Fibroblast of skin of right quadriceps (primary cell): ENCODE measurements at regions not wholly inside any gene's neighbourhood (a gene's known extent, or its start where the extent isn't known, plus 50 kb on each side); places are given as distances from the start of the nearest gene placed in this dataset.

Experiments
- DNase-seq: peaks from one replicate; pipeline ENCODE4 v3.0.0-alpha.2; 2013

DNA sequence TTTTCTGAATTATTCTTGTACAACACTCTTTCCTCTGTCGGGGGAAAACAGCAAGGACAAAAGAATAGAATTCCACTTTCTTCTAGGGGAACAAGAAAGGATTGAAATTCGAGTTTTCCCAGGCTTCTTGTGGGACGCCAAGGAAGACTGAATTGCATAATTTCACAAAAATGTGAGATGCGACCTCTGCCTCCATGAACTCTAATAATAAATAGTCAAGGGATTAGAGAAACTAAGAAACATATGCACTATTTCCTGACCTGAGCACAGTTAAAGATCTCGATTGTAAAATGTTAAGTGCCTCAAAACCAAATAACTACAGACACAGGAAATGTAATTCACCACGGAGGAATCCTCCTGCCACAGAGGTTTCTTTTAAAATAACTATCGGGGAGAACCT lies 117.3 kb upstream of the MARK1 start:
- DNase-seq = peak; percentile 76

DNA sequence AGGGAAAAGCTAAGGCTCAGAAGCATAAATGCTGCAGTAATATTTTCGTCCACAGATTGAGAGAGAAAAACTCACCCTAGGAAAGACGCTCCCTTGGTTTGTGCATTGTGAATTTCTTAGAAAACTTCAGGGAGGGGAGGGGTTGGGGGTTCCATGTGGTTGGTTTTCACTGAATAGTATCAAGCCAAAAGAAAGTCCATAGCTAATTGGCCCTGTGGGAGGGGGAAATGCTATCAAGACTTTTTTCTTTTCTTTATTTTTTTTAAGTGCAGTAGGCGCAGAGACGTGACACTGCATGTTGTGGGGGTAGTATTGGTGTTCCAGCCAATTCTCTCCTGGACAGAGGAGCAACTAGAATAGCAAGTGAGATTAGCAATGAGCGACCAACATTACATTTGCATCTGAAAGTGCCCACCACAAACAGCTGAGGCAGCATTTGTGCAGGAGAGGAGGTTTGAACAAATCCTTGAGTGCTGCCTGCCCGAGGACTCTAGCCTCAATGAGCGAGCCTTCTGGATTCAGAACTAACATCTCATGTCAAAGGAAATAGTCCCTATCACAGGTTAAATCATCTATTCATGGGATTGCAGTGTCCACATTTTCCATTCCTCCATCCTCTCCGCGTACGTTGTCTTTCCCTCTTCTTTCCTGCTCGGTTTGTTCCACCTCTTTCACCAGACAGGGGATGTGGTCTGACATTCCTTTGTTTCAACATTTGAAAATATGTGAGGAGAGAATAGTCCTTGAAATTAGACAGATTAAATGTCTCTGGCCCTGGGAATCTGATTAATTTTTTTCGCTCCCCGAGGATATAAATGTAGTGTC lies 118.0 kb upstream of the MARK1 start:
- peak; percentile 26 for DNase-seq

- no peak for DNase-seq
Measured at GRCh38 chr1:220407191-220407590, 120.7 kb upstream of the MARK1 start.

GRCh38 chr1:220398238-220398637 lies 126.0 kb upstream of the RAB3GAP2 start:
- DNase-seq = no peak

GRCh38 chr1:220391491-220391890 lies 119.2 kb upstream of the RAB3GAP2 start:
- no peak for DNase-seq

DNA sequence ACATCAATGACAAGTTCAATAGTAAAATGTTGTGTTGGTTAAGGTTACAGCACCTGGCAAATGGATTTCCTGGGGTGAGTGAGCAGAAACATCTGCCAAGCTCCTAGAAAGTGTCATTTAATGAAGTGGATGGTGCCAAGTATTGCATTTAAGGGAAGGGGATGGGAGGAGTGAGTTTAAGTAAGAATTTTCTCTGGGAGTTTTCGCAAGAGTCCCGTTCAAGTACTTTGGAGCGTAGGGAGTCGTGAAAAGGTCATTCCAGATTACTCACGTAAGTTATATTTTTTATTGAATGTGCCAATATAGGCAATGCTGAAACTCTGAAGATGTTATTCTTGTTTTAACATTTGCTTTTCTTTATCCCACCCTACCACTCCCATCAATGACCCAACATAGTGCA lies 117.4 kb upstream of the RAB3GAP2 start:
- DNase-seq = no peak

- DNase-seq = no peak
Measured at GRCh38 chr1:220386494-220387195, 114.4 kb upstream of the RAB3GAP2 start.

DNA sequence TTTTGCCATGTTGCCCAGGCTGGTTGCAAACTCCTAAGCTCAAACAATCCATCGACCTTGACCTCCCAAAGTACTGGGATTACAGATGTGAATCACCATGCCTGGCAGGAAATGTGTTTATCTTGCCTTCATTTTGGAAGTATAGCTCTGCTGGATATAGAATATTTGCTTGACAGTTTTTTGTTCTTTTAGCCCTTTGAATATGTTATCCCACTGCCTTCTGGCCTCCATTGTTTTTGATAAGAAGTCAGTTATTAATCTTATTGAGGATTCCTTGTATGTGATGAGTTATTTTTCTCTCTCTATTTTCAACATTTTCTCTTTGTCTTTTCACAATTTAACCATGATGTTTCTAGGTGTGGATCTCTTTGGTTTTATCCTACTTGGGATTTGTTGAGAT lies 112.9 kb upstream of the RAB3GAP2 start:
- DNase-seq = no peak

DNA sequence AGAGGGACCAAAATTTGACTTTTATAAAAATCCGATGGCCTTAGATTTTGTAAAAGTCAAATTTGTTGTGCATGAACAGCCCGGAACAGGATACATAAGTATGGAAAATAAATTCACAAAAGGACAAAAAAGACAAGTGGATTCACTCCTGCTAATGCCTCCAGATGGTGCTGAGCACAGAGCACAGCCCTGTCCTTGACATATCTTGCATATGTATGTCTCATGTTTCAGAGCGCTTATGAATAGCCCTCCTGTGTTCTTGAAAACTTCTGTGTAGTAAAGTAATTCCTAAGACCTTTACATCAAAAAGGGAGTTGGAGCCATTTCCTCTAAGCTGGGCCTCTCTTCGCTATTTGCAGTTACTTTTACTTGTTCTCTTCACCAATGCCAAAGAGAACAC lies 110.7 kb upstream of the RAB3GAP2 start:
- no peak for DNase-seq

GRCh38 chr1:220380885-220381284 lies 108.6 kb upstream of the RAB3GAP2 start:
- DNase-seq = no peak

DNA sequence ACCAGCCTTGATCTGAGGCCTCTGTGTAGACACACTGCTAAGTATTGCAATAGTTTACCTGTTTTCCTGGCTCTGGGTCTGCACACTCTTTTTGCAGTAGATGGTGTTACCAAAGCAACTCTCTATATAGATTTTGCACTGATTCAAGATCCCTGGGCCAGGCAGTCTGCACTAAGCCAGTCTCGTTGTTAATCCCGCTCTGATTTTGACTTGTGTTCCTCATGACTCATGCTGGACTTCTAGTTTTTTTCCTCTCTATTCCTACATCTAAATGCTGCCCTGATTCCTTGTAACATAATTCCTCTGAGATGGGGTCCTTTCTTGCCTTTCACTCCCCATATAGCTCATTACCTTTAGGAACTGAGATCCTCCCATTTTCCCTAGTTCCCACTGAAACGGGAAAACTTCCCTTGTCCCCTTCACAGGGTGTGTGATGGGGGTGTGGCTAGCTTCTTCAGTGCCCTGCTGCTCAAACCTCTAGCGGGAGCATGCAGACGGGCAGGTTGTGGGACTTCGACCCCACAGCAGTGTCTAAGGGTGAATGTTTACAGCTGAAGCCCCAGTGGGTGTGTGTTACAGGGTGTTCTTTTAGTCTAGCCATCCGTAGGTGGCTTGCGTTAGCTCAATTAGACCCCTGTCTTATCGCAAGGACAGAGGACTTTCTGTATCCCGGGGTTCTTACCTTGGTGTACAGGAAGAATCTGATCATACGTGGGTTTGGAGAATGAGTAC lies 106.5 kb upstream of the RAB3GAP2 start:
- DNase-seq = no peak

DNA sequence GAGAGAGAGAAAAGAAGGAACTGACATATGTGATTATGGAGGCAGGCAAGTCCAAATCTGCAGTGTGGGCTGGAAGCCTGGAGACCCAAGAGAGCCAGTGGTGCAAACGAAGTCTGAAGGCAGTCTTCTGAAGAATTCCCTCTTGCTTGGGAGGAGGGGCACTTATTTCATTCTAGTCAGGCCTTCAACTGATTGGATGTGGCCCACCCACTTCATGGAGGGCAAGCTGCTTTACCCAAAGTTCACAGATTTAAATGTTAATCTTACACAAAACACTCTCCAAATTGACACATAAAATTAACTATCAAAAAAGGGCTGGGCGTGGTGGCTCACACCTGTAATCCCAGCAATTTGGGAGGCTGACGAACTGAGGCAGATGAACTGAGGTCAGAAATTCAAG lies 103.5 kb upstream of the RAB3GAP2 start:
- DNase-seq = no peak

DNA sequence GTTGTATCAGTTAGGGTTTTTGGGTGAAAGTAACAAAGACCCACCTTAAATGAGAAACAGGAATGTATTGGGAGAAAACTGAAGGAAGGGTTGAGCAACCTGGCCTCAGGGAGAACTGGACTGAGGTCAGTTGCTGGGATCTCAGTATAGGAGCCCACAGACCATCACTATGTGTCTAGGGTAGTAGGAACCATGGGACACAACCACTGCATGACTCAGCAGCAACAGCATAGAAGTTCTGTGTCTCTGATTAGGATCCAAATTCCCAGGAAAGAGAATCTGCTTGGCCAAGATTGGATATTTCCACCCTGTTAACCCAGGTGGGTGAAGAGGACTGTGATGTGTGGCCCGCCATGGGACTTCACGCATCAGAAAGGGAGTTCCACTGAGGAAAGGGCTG lies 102.2 kb upstream of the RAB3GAP2 start:
- no peak for DNase-seq

DNA sequence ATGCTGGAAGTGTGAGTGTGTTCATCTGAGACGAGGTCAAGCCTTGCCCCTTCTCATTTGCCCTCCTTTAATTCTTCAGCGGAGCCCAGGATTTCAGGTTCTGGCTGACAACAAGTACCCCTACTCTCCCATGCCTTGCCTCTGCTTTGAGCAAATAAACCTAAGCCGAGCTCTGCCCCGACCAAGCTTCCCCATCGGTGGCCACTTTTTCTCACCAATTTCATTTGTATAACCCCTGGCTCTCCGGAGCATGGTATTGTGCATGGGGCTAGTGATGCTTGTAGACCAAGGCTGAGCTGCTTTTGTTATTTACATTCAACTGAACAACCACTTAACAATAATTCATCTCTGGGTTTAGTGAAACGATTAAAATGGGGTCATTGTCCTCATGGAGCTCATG lies 100.2 kb upstream of the RAB3GAP2 start:
- no peak for DNase-seq

GRCh38 chr1:220371324-220371723 lies 99.1 kb upstream of the RAB3GAP2 start:
- no peak for DNase-seq

DNA sequence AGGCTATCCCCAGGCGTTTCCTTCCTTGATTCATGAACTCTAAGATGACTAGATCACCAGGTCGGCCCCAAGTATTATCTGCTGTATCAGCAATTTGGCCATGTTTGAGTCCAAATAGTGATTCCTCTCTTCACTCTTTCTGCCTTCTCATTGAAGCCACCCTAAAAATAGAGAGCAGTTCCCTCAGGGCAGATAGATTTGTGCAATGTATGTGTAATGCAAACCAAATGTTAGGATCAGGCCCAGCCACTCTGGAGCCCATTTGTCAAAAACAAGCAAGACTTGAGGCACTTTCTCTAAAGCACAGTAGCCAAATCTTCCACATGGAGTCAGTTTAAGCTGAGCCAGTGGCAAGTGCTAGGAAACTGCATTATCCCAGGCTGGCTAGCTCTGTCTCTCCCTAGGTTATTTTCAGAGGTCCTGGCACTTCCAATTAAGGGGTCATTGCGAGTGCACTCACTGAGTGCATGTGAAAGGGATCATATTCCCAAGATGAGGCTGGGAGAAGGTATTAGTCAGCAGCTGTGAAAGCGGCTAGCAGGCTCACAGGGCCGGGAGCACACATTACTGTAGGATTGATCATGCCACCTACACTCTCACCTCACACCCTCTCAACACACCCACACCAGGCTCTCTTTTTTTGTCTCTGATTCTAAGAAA lies 97.9 kb upstream of the RAB3GAP2 start:
- peak; percentile 90 for DNase-seq

GRCh38 chr1:220369511-220369910 lies 97.3 kb upstream of the RAB3GAP2 start:
- DNase-seq = no peak

- peak; percentile 5 for DNase-seq
Measured at GRCh38 chr1:220368352-220369265, 96.4 kb upstream of the RAB3GAP2 start.

GRCh38 chr1:220367833-220368232 lies 95.6 kb upstream of the RAB3GAP2 start:
- peak; percentile 6 for DNase-seq

DNA sequence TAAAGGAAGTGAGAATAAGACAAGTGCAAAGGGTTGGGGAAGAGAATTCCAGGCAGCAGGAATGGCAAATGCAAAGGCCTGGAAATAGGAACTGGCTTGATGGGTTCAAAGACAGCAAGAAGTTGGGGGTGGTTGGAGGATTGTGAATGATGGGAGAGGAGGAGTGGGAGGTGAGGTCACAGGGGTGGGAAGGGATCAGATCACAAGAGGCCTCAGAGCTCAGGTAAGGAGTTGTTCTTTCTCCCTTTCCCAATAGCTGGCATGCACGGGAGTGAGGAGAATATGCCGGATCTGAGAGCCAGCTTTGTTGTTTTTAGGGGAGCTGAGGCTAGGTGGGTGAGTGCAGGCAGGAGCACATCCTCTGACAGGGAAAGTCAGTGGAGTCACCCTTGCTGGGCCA lies 94.0 kb upstream of the RAB3GAP2 start:
- DNase-seq = no peak

GRCh38 chr1:220363196-220363837 lies 91.1 kb upstream of the RAB3GAP2 start:
- DNase-seq = peak; percentile 46
